Neuronal stem cell (in vitro differentiated cells): ENCODE measurements at regions not wholly inside any gene's neighbourhood (a gene's known extent, or its start where the extent isn't known, plus 50 kb on each side); places are given as distances from the start of the nearest gene placed in this dataset.

ENCODE experiments used
- DNase-seq: peaks from one replicate; pipeline ENCODE4 v3.0.0-alpha.2; 2013; ENCODE audit warnings: low spot score
- H2AFZ ChIP-seq: one replicate; pipeline ENCODE4 v1.6.1; 2013; ENCODE audit warnings: mild to moderate bottlenecking, low read length, inconsistent platforms
- H2AK5ac ChIP-seq: 2 replicates; pipeline ENCODE4 v1.6.1; 2013; ENCODE audit warnings: low read depth, mild to moderate bottlenecking, inconsistent platforms, low read length, moderate library complexity, mixed read lengths
- H2BK120ac ChIP-seq: 2 replicates; pipeline ENCODE4 v1.6.1; 2013; ENCODE audit warnings: low read depth, mild to moderate bottlenecking, inconsistent platforms, low read length, moderate library complexity, mixed read lengths
- H2BK12ac ChIP-seq: one replicate; pipeline ENCODE4 v1.6.1; 2013; ENCODE audit warnings: low read length, inconsistent platforms
- H2BK15ac ChIP-seq: 2 replicates; pipeline ENCODE4 v1.6.1; 2013; ENCODE audit warnings: mild to moderate bottlenecking, low read length, inconsistent platforms, mixed read lengths
- H2BK5ac ChIP-seq: one replicate; pipeline ENCODE4 v1.6.1; 2013; ENCODE audit warnings: inconsistent platforms, mild to moderate bottlenecking, low read length, moderate library complexity
- H3K14ac ChIP-seq: one replicate; pipeline ENCODE4 v1.6.1; 2013; ENCODE audit warnings: low read length, inconsistent platforms
- H3K18ac ChIP-seq: 2 replicates; pipeline ENCODE4 v1.6.1; 2013; ENCODE audit warnings: low read length, inconsistent platforms
- H3K23ac ChIP-seq: 2 replicates; pipeline ENCODE4 v1.6.1; 2013; ENCODE audit warnings: low read depth, mild to moderate bottlenecking, mixed read lengths, low read length, inconsistent platforms; ENCODE audit not compliant: poor library complexity
- H3K27ac ChIP-seq: replicated peaks from 3 replicates; pipeline ENCODE4 v1.5.1; 2013; ENCODE audit warnings: low read length, inconsistent platforms
- H3K27me3 ChIP-seq, 3 experiments: 2 replicates each; pipeline ENCODE4 v1.6.1; 2013; ENCODE audit warnings: low read length in 3 of 3, mild to moderate bottlenecking in 2 of 3, inconsistent platforms in 1 of 3, low read depth in 1 of 3, mixed read lengths in 1 of 3, moderate library complexity in 1 of 3; ENCODE audit not compliant: control insufficient read depth in 3 of 3, insufficient read depth in 3 of 3
- H3K36me3 ChIP-seq, 2 donors: replicated peaks in 1 of 2; 2 replicates each; pipeline ENCODE4 v1.6.1; 2013; ENCODE audit warnings: low read length in 2 of 2; ENCODE audit not compliant: control insufficient read depth in 2 of 2, insufficient read depth in 2 of 2
- H3K4ac ChIP-seq: 2 replicates; pipeline ENCODE4 v1.6.1; 2013; ENCODE audit warnings: inconsistent platforms, mild to moderate bottlenecking, low read length, moderate library complexity
- H3K4me1 ChIP-seq, 2 donors: 1 replicate in 1 of 2; 2 replicates in 1 of 2; pipeline ENCODE4 v1.6.1; 2013; ENCODE audit warnings: low read length in 2 of 2, low read depth in 1 of 2; ENCODE audit not compliant: control insufficient read depth in 2 of 2, insufficient read depth in 1 of 2
- H3K4me2 ChIP-seq: one replicate; pipeline ENCODE4 v1.6.1; 2013; ENCODE audit warnings: mild to moderate bottlenecking, low read length, inconsistent platforms; ENCODE audit not compliant: insufficient read depth, poor library complexity, severe bottlenecking
- H3K4me3 ChIP-seq, 2 donors: 2 replicates each; pipeline ENCODE4 v1.5.1; 2013; ENCODE audit warnings: low read length in 2 of 2, mild to moderate bottlenecking in 2 of 2, inconsistent platforms in 1 of 2, moderate library complexity in 1 of 2
- H3K79me1 ChIP-seq: one replicate; pipeline ENCODE4 v1.6.1; 2013; ENCODE audit warnings: low read depth, mild to moderate bottlenecking, inconsistent platforms, low read length, moderate library complexity
- H3K9ac ChIP-seq: one replicate; pipeline ENCODE4 v1.6.1; 2013; ENCODE audit warnings: mild to moderate bottlenecking, low read depth, low read length, inconsistent platforms; ENCODE audit not compliant: poor library complexity
- H3K9me3 ChIP-seq, 2 donors: replicated peaks in 1 of 2; 2 replicates each; pipeline versions ENCODE3 to v1.6.1; 2013; ENCODE audit warnings: low read length in 2 of 2, mild to moderate bottlenecking in 2 of 2, inconsistent platforms in 1 of 2, low read depth in 1 of 2, mixed read lengths in 1 of 2, moderate library complexity in 1 of 2; ENCODE audit not compliant: control insufficient read depth in 2 of 2, insufficient read depth in 1 of 2
- H4K8ac ChIP-seq: one replicate; pipeline ENCODE4 v1.6.1; 2013; ENCODE audit warnings: low read depth, mild to moderate bottlenecking, inconsistent platforms, low read length, moderate library complexity
- H4K91ac ChIP-seq: one replicate; pipeline ENCODE4 v1.6.1; 2013; ENCODE audit warnings: low read length, low read depth, mild to moderate bottlenecking, inconsistent platforms; ENCODE audit not compliant: poor library complexity
- WGBS, 2 donors: extraction: QIAGEN DNeasy Blood & Tissue Kit; methylation state at CpG; one replicate each; pipeline ENCODE4 v1.1.7; 2013; ENCODE audit warnings: missing lambda C conversion rate in 2 of 2, mixed read lengths in 1 of 2; ENCODE audit not compliant: insufficient read length in 2 of 2, insufficient replicate concordance in 1 of 2; ENCODE audit errors: extremely low coverage in 2 of 2; 5-methylcytosine and 5-hydroxymethylcytosine counted together

- H3K4me2 ChIP-seq = no peak overlapping the region
- no peak overlapping the region for H4K8ac ChIP-seq
- H3K27me3 ChIP-seq = no peaks in the 10 kb centered on the region
- H3K27ac ChIP-seq = no peak overlapping the region
- no peak overlapping the region for H3K9ac ChIP-seq
- no peak overlapping the region for H4K91ac ChIP-seq
- no peak overlapping the region for H2AK5ac ChIP-seq
- no peak overlapping the region for H2BK5ac ChIP-seq
- no peak overlapping the region for H2BK15ac ChIP-seq
- no peak overlapping the region for H3K14ac ChIP-seq
- no peaks in the 10 kb centered on the region for H3K36me3 ChIP-seq
- H3K79me1 ChIP-seq = no peaks in the 10 kb centered on the region
- no peak overlapping the region for H2BK12ac ChIP-seq
- H3K4me3 ChIP-seq = no peak overlapping the region
- no peak overlapping the region for H3K4ac ChIP-seq
- no peak overlapping the region for H3K18ac ChIP-seq
- peaks cover 0 to 17% of the 10 kb centered on the region in 2 donors for H3K9me3 ChIP-seq
- H3K4me1 ChIP-seq = no peaks in the 10 kb centered on the region
- no peak for DNase-seq
- H2BK120ac ChIP-seq = no peak overlapping the region
- no peak overlapping the region for H3K23ac ChIP-seq
- H2AFZ ChIP-seq = peak overlapping the region; percentile 5
- WGBS, 2 donors = no CpG with 5 or more reads among the region's 14 CpGs
Measured at GRCh38 chr1:38197312-38198061, 150.9 kb upstream of the POU3F1 start.

GRCh38 chr1:38194472-38194871, 147.9 kb upstream of the POU3F1 start:
- no peaks in the 10 kb centered on the region for H3K27me3 ChIP-seq
- no peak overlapping the region for H2BK120ac ChIP-seq
- H3K36me3 ChIP-seq = no peaks in the 10 kb centered on the region
- H4K8ac ChIP-seq = no peak overlapping the region
- no peak overlapping the region for H3K27ac ChIP-seq
- WGBS, 2 donors = no CpG with 5 or more reads among the region's 6 CpGs
- no peaks in the 10 kb centered on the region for H3K79me1 ChIP-seq
- no peak overlapping the region for H3K18ac ChIP-seq
- no peak overlapping the region for H3K23ac ChIP-seq
- no peak overlapping the region for H3K4me3 ChIP-seq
- H2AFZ ChIP-seq = no peak overlapping the region
- no peak overlapping the region for H2BK5ac ChIP-seq
- no peak overlapping the region for H3K4ac ChIP-seq
- DNase-seq = no peak
- H3K9me3 ChIP-seq = no peaks in the 10 kb centered on the region
- H2AK5ac ChIP-seq = no peak overlapping the region
- H3K4me2 ChIP-seq = no peak overlapping the region
- H3K14ac ChIP-seq = no peak overlapping the region
- peaks cover 0 to 2% of the 10 kb centered on the region in 2 donors for H3K4me1 ChIP-seq
- H2BK15ac ChIP-seq = no peak overlapping the region
- H3K9ac ChIP-seq = no peak overlapping the region
- H4K91ac ChIP-seq = no peak overlapping the region
- H2BK12ac ChIP-seq = no peak overlapping the region

- H3K79me1 ChIP-seq = no peaks in the 10 kb centered on the region
- H4K91ac ChIP-seq = no peak overlapping the region
- H2BK12ac ChIP-seq = no peak overlapping the region
- no peak overlapping the region for H3K9ac ChIP-seq
- no peak overlapping the region for H4K8ac ChIP-seq
- H3K4me3 ChIP-seq = no peak overlapping the region
- H3K27ac ChIP-seq = no peak overlapping the region
- H3K18ac ChIP-seq = no peak overlapping the region
- no peak overlapping the region for H2AFZ ChIP-seq
- H3K4me1 ChIP-seq = peaks cover 0 to 2% of the 10 kb centered on the region in 2 donors
- H2BK120ac ChIP-seq = no peak overlapping the region
- no peaks in the 10 kb centered on the region for H3K36me3 ChIP-seq
- no peak overlapping the region for H2BK5ac ChIP-seq
- H3K23ac ChIP-seq = no peak overlapping the region
- H2AK5ac ChIP-seq = no peak overlapping the region
- no peak overlapping the region for H3K4me2 ChIP-seq
- H3K27me3 ChIP-seq = no peaks in the 10 kb centered on the region
- WGBS, 2 donors = no CpG with 5 or more reads among the region's 3 CpGs
- H3K9me3 ChIP-seq = peaks cover 3 to 9% of the 10 kb centered on the region in 2 donors
- H3K14ac ChIP-seq = no peak overlapping the region
- DNase-seq = no peak
- no peak overlapping the region for H2BK15ac ChIP-seq
- no peak overlapping the region for H3K4ac ChIP-seq
Measured at GRCh38 chr1:38193040-38193439, 146.4 kb upstream of the POU3F1 start.

- no peak overlapping the region for H4K8ac ChIP-seq
- H2BK15ac ChIP-seq = no peak overlapping the region
- H2BK5ac ChIP-seq = no peak overlapping the region
- H3K18ac ChIP-seq = no peak overlapping the region
- H4K91ac ChIP-seq = no peak overlapping the region
- H3K27ac ChIP-seq = no peak overlapping the region
- H2AK5ac ChIP-seq = no peak overlapping the region
- DNase-seq = no peak
- no peak overlapping the region for H3K14ac ChIP-seq
- WGBS, 2 donors = no CpG with 5 or more reads among the region's 7 CpGs
- H3K4me2 ChIP-seq = no peak overlapping the region
- no peak overlapping the region for H3K4ac ChIP-seq
- H2BK12ac ChIP-seq = no peak overlapping the region
- H3K9ac ChIP-seq = no peak overlapping the region
- peaks cover under 1 to 2% of the 10 kb centered on the region in 2 donors for H3K4me1 ChIP-seq
- no peak overlapping the region for H3K23ac ChIP-seq
- peaks cover 3 to 9% of the 10 kb centered on the region in 2 donors for H3K9me3 ChIP-seq
- no peak overlapping the region for H3K4me3 ChIP-seq
- H3K27me3 ChIP-seq = no peaks in the 10 kb centered on the region
- no peaks in the 10 kb centered on the region for H3K79me1 ChIP-seq
- no peak overlapping the region for H2BK120ac ChIP-seq
- peak overlapping the region; percentile 31 for H2AFZ ChIP-seq
- no peaks in the 10 kb centered on the region for H3K36me3 ChIP-seq
Measured at GRCh38 chr1:38191461-38191860, 144.9 kb upstream of the POU3F1 start.
